HepG2 (cell line): ENCODE measurements at regions not wholly inside any gene's neighbourhood (a gene's known extent, or its start where the extent isn't known, plus 50 kb on each side); places are given as distances from the start of the nearest gene placed in this dataset.

ENCODE experiments used
- ATAC-seq: fragments of 200-7000 bp; cut with Tn5 transposase; 3 replicates; pipeline ENCODE4 v1.9.1; 2020; ENCODE audit warnings: mild to moderate bottlenecking, moderate library complexity
- BruUV-seq: library from RNA; stranded (reverse); fragments of 400-500 nt; replicated peaks from 2 replicates; lab custom pipeline; 2021; lab: Mats Ljungman, UMichigan
- CTCF ChIA-PET: fragments of 300-600 bp; formaldehyde crosslinking; extraction: SDS; loops from one replicate; lab custom pipeline; 2021; ENCODE audit warnings: low total read pairs, inconsistent platforms, low intra/inter-chr PET ratio; lab: Yijun Ruan, JAX
- POLR2A ChIA-PET: fragments of 350-600 bp; sonication (Branson Sonifier 250); formaldehyde crosslinking; loops from one replicate; lab custom pipeline; 2020; ENCODE audit warnings: antibody characterized with exemption, inconsistent platforms; lab: Yijun Ruan, JAX
- DNase-seq: peaks from one replicate; pipeline ENCODE4 v3.0.0-alpha.2; 2015; ENCODE audit warnings: low spot score
- FAIRE-seq: peaks from 3 replicates; lab custom pipeline; 2011; peaks lifted over from hg19 to GRCh38; lab: Jason Lieb, UNC
- H2AFZ ChIP-seq: one replicate; pipeline ENCODE4 v1.6.1; 2011; ENCODE audit warnings: low read length, inconsistent platforms
- H3K27ac ChIP-seq: fragments of 300-600 bp; 3 replicates; pipeline ENCODE4 v1.8.0; 2011; ENCODE audit warnings: mixed run types, mild to moderate bottlenecking, mixed read lengths, low read length, inconsistent platforms; ENCODE audit not compliant: insufficient read depth; ENCODE audit errors: extremely low read length
- H3K27me3 ChIP-seq, 2 experiments: fragments of 200-600 bp in 1 of 2; 2 replicates in 1 of 2; 3 replicates in 1 of 2; pipeline versions ENCODE4 v1.6.0 to v1.8.0; 2011; ENCODE audit warnings: low read length in 2 of 2, mild to moderate bottlenecking in 2 of 2, moderate library complexity in 2 of 2, inconsistent platforms in 1 of 2; ENCODE audit not compliant: insufficient read depth in 2 of 2, control insufficient read depth in 1 of 2
- H3K36me3 ChIP-seq, 2 experiments: fragments of 200-600 bp in 1 of 2; replicated peaks in 1 of 2; 2 replicates in 1 of 2; 3 replicates in 1 of 2; pipeline versions ENCODE4 v1.5.1 to v1.8.0; 2011; ENCODE audit warnings: low read length in 2 of 2, inconsistent platforms in 1 of 2; ENCODE audit not compliant: insufficient read depth in 2 of 2, control insufficient read depth in 1 of 2
- H3K4me1 ChIP-seq: 2 replicates; pipeline ENCODE4 v1.5.1; 2012; ENCODE audit warnings: low read length, inconsistent platforms; ENCODE audit not compliant: insufficient read depth
- H3K4me2 ChIP-seq: 2 replicates; pipeline ENCODE4 v1.6.0; 2011; ENCODE audit warnings: low read depth, low read length, inconsistent platforms
- H3K4me3 ChIP-seq, 3 experiments: fragments of 200-600 bp in 1 of 3; sonication (generic), shearing (Covaris generic) in 1 of 3; replicated peaks in 1 of 3; 2 replicates each; pipeline ENCODE4 v1.5.1; 2011 to 2016; ENCODE audit warnings: low read length in 3 of 3, inconsistent platforms in 2 of 3, low read depth in 2 of 3, mild to moderate bottlenecking in 2 of 3, control low read depth in 1 of 3, mixed read lengths in 1 of 3; ENCODE audit not compliant: insufficient read depth in 1 of 3
- H3K79me2 ChIP-seq: one replicate; pipeline ENCODE4 v1.6.1; 2011; ENCODE audit warnings: low read length, inconsistent platforms; ENCODE audit not compliant: insufficient read depth
- H3K9ac ChIP-seq: 2 replicates; pipeline ENCODE4 v1.6.0; 2011; ENCODE audit warnings: mild to moderate bottlenecking, low read depth, low read length, inconsistent platforms; ENCODE audit not compliant: insufficient read depth
- H3K9me3 ChIP-seq: 2 replicates; pipeline ENCODE4 v1.5.1; 2012; ENCODE audit warnings: mild to moderate bottlenecking, low read length
- H4K20me1 ChIP-seq: 2 replicates; pipeline ENCODE4 v1.6.0; 2011; ENCODE audit warnings: inconsistent platforms, mild to moderate bottlenecking, low read length, moderate library complexity; ENCODE audit not compliant: insufficient read depth
- KLF16 ChIP-seq, 2 experiments: sonication (generic) in 1 of 2; formaldehyde crosslinking in 1 of 2; IDR thresholded peaks; 2 replicates each; pipeline versions ENCODE4 v1.6.1 to v1.8.0; 2016 to 2023; ENCODE audit warnings: missing genetic modification reagents in 2 of 2, missing compliant biosample characterization in 1 of 2
- MAFF ChIP-seq: IDR thresholded peaks from 2 replicates; pipeline ENCODE4 v1.6.1; 2011; ENCODE audit warnings: low read depth, low read length, improper control_type of control experiment
- MAFK ChIP-seq, 2 experiments: IDR thresholded peaks in 1 of 2; conservative IDR thresholded peaks in 1 of 2; 2 replicates each; pipeline ENCODE4 v1.6.1; 2011; ENCODE audit warnings: improper control_type of control experiment in 2 of 2, low read length in 2 of 2
- USF2 ChIP-seq, 2 experiments: sonication (generic) in 1 of 2; formaldehyde crosslinking in 1 of 2; IDR thresholded peaks; 2 replicates each; pipeline versions ENCODE4 v1.5.1 to v1.6.1; 2011 to 2020; ENCODE audit warnings: borderline replicate concordance in 1 of 2, low read depth in 1 of 2, low read length in 1 of 2, mild to moderate bottlenecking in 1 of 2, missing genetic modification reagents in 1 of 2, moderate library complexity in 1 of 2
- ZBTB3 ChIP-seq: sonication (generic); formaldehyde crosslinking; IDR thresholded peaks from 2 replicates; pipeline ENCODE4 v1.4.0; 2020; ENCODE audit warnings: low read depth, mild to moderate bottlenecking, moderate library complexity, missing genetic modification reagents, borderline replicate concordance
- ZNF337 ChIP-seq: sonication (generic); formaldehyde crosslinking; IDR thresholded peaks from 2 replicates; pipeline ENCODE4 v1.5.1; 2020; ENCODE audit warnings: missing genetic modification reagents, low read depth, mild to moderate bottlenecking, borderline replicate concordance
- ZNF496 ChIP-seq: sonication (generic); formaldehyde crosslinking; IDR thresholded peaks from 2 replicates; pipeline ENCODE4 v1.8.1; 2023; ENCODE audit warnings: mild to moderate bottlenecking, moderate library complexity, missing genetic modification reagents; ENCODE audit not compliant: insufficient replicate concordance
- ZNF773 ChIP-seq: sonication (generic); formaldehyde crosslinking; IDR thresholded peaks from 2 replicates; pipeline ENCODE4 v1.4.0; 2020; ENCODE audit warnings: missing genetic modification reagents, borderline replicate concordance
- ZNF777 ChIP-seq: sonication (generic); formaldehyde crosslinking; IDR thresholded peaks from 2 replicates; pipeline ENCODE4 v1.4.0; 2020; ENCODE audit warnings: missing genetic modification reagents
- WGBS: methylation state at CpG from one replicate; pipeline ENCODE4 v1.1.6; 2017; ENCODE audit warnings: low lambda C conversion rate; 5-methylcytosine and 5-hydroxymethylcytosine counted together
- in situ Hi-C: cut with HindIII; loops from 2 replicates; pipeline ENCODE4 v1.10.0; 2017; ENCODE audit warnings: low pct_unique_long_range_greater_than_20kb; ENCODE audit not compliant: extremely low pct_ligation_motif_present
- intact Hi-C: fragments of 100-400 bp; cut with micrococcal nuclease; formaldehyde crosslinking; loops from one replicate; pipeline ENCODE4 v1.10.0; 2022; ENCODE audit not compliant: unreplicated experiment
- TF ChIP-seq, protein P1 (sequence below): sonication (generic); formaldehyde crosslinking; IDR thresholded peaks from 2 replicates; pipeline ENCODE4 v1.5.1; 2020; ENCODE audit warnings: missing genetic modification reagents, mild to moderate bottlenecking, borderline replicate concordance
- TF ChIP-seq, protein P2 (sequence below): sonication (generic); formaldehyde crosslinking; IDR thresholded peaks from 2 replicates; pipeline ENCODE4 v1.4.0; 2020; ENCODE audit warnings: mild to moderate bottlenecking, missing genetic modification reagents

GRCh38 chr5:2087980-2088379, 205.3 kb upstream of the IRX4 start:
- Histone ChIP-seq H3K27me3 (no peaks in the 10 kb centered on the region), H3K4me2 (no peak overlapping the region), H2AFZ (no peak overlapping the region), H3K36me3 (no peaks in the 10 kb centered on the region), H3K79me2 (no peaks in the 10 kb centered on the region), H3K4me1 (no peaks in the 10 kb centered on the region), H3K4me3 (no peak overlapping the region), H3K9ac (no peak overlapping the region), H3K27ac (no peak overlapping the region), H4K20me1 (no peaks in the 10 kb centered on the region), H3K9me3 (no peaks in the 10 kb centered on the region)
- DNase-seq: no peak
- ATAC-seq: no peak
- BruUV-seq: no TSS peak
- POLR2A ChIA-PET: no interaction called here
- WGBS: 0% methylated on average over 2 of the region's 2 CpGs
- no peak for FAIRE-seq
- intact Hi-C loops (no loop called here), in situ Hi-C loops (no loop called here)
- TF ChIP-seq MAFK (conservative IDR thresholded peaks at IDR 0.05 in 1 of 2, IDR thresholded peaks at IDR 0.05 in 1 of 2; ENCODE audit: low read length in 2 of 2) (peak; percentile 80 to 91), ZNF337 (no peak), MAFF (peak; percentile 84), USF2 (IDR thresholded peaks at IDR 0.05; ENCODE audit: low read depth, low read length) (no peak), USF2 (CRISPR knock-in tag; IDR thresholded peaks at IDR 0.05; ENCODE audit: borderline replicate concordance) (no peak), ZNF777 (CRISPR knock-in tag) (no peak), ZNF773 (no peak), ZNF496 (CRISPR knock-in tag) (no peak), ZBTB3 (CRISPR knock-in tag) (no peak), KLF16 (CRISPR knock-in tag; IDR thresholded peaks at IDR 0.05) (no peak)
- TF ChIP-seq, protein P1, sequence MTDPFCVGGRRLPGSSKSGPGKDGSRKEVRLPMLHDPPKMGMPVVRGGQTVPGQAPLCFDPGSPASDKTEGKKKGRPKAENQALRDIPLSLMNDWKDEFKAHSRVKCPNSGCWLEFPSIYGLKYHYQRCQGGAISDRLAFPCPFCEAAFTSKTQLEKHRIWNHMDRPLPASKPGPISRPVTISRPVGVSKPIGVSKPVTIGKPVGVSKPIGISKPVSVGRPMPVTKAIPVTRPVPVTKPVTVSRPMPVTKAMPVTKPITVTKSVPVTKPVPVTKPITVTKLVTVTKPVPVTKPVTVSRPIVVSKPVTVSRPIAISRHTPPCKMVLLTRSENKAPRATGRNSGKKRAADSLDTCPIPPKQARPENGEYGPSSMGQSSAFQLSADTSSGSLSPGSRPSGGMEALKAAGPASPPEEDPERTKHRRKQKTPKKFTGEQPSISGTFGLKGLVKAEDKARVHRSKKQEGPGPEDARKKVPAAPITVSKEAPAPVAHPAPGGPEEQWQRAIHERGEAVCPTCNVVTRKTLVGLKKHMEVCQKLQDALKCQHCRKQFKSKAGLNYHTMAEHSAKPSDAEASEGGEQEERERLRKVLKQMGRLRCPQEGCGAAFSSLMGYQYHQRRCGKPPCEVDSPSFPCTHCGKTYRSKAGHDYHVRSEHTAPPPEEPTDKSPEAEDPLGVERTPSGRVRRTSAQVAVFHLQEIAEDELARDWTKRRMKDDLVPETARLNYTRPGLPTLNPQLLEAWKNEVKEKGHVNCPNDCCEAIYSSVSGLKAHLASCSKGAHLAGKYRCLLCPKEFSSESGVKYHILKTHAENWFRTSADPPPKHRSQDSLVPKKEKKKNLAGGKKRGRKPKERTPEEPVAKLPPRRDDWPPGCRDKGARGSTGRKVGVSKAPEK: no peak
- TF ChIP-seq, protein P2, sequence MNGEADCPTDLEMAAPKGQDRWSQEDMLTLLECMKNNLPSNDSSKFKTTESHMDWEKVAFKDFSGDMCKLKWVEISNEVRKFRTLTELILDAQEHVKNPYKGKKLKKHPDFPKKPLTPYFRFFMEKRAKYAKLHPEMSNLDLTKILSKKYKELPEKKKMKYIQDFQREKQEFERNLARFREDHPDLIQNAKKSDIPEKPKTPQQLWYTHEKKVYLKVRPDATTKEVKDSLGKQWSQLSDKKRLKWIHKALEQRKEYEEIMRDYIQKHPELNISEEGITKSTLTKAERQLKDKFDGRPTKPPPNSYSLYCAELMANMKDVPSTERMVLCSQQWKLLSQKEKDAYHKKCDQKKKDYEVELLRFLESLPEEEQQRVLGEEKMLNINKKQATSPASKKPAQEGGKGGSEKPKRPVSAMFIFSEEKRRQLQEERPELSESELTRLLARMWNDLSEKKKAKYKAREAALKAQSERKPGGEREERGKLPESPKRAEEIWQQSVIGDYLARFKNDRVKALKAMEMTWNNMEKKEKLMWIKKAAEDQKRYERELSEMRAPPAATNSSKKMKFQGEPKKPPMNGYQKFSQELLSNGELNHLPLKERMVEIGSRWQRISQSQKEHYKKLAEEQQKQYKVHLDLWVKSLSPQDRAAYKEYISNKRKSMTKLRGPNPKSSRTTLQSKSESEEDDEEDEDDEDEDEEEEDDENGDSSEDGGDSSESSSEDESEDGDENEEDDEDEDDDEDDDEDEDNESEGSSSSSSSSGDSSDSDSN (CRISPR knock-in tag): no peak
- CTCF ChIA-PET: no interaction called here
